KOPT-K1 (cell line): ENCODE measurements at regions not wholly inside any gene's neighbourhood (a gene's known extent, or its start where the extent isn't known, plus 50 kb on each side); places are given as distances from the start of the nearest gene placed in this dataset.
"Not testable (repeated sequence)": the region's sequence is repeated elsewhere in the genome, so short reads cannot be mapped to it uniquely, and the experiment has no call there.

Experiments
- H3K27ac ChIP-seq: fragments of 200-600 bp; sonication (generic); 2 replicates; pipeline ENCODE4 v1.5.1; 2016; ENCODE audit warnings: antibody characterized with exemption, mild to moderate bottlenecking, low read depth, low read length; ENCODE audit not compliant: poor library complexity, severe bottlenecking
- H3K36me3 ChIP-seq: fragments of 200-600 bp; sonication (generic); 2 replicates; pipeline ENCODE4 v1.5.1; 2017; ENCODE audit warnings: antibody characterized with exemption, mild to moderate bottlenecking, low read length, moderate library complexity; ENCODE audit not compliant: insufficient read depth
- H3K9me3 ChIP-seq: fragments of 200-600 bp; sonication (generic); 2 replicates; pipeline ENCODE4 v1.5.1; 2017; ENCODE audit warnings: antibody characterized with exemption, low read length, mild to moderate bottlenecking; ENCODE audit not compliant: insufficient read depth, poor library complexity, severe bottlenecking

GRCh38 chr15:25171111-25171811 lies 216.5 kb downstream of the SNRPN start:
- Histone ChIP-seq H3K36me3 (no peaks in the 10 kb centered on the region), H3K9me3 (peaks cover 63% of the 10 kb centered on the region), H3K27ac (no peak overlapping the region)

- peaks cover 66% of the 10 kb centered on the region for H3K9me3 ChIP-seq
- H3K36me3 ChIP-seq = no peaks in the 10 kb centered on the region
- no peak overlapping the region for H3K27ac ChIP-seq
These were observed 217.3 kb downstream of the SNRPN start for GRCh38 chr15:25171856-25172687.

DNA sequence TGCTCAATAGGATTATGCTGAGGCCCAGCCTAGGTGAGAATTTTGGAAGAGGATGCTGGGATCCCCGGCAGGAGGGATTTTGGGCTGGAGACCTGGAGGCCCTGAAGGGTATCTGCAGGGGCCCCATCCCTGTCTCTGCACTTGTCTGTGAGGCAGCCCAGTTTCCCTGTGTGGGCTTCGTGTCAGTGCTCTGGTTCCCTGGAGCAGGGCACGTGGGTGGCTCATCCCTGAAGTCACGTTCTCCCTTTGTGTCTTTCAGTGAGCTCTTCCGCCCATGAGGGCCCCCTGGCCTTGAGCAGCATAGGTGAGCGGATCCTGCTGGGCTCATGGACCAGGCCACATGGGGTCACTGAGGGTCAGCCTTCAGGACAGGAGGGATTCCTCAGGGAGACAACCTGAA lies 217.9 kb downstream of the SNRPN start:
- H3K36me3 ChIP-seq = no peaks in the 10 kb centered on the region
- H3K27ac ChIP-seq = no peak overlapping the region
- peaks cover 72% of the 10 kb centered on the region for H3K9me3 ChIP-seq

- peaks cover 80% of the 10 kb centered on the region for H3K9me3 ChIP-seq
These were observed 218.6 kb downstream of the SNRPN start for GRCh38 chr15:25173241-25174028.

DNA sequence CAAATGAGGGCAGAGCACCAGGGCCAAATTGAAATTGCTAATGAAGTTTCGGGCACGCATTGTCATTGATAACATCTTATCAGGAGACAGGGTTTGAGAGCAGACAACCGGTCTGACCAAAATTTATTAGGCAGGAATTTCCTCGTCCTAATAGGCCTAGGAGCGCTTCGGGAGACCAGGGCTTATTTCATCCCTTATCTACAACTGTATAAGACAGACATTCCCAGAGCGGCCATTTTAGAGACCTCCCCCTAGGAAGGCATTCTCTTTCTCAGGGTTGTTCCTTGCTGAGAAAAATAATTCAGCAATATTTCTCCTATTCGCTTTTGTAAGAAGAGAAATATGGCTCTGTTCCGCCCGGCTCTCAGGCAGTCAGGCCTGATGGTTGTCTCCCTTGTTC lies 219.4 kb downstream of the SNRPN start:
- H3K27ac ChIP-seq, H3K36me3 ChIP-seq: not testable (repeated sequence)
- peaks cover 82% of the 10 kb centered on the region for H3K9me3 ChIP-seq

More at GRCh38 chr15:25173241-25174028, 218.6 kb downstream of the SNRPN start:
- no peak overlapping the region for H3K27ac ChIP-seq
- no peaks in the 10 kb centered on the region for H3K36me3 ChIP-seq

- Histone ChIP-seq H3K9me3 (peaks cover 78% of the 10 kb centered on the region), H3K27ac (no peak overlapping the region), H3K36me3 (no peaks in the 10 kb centered on the region)
These were observed 220.4 kb downstream of the SNRPN start for GRCh38 chr15:25175033-25175788.

DNA sequence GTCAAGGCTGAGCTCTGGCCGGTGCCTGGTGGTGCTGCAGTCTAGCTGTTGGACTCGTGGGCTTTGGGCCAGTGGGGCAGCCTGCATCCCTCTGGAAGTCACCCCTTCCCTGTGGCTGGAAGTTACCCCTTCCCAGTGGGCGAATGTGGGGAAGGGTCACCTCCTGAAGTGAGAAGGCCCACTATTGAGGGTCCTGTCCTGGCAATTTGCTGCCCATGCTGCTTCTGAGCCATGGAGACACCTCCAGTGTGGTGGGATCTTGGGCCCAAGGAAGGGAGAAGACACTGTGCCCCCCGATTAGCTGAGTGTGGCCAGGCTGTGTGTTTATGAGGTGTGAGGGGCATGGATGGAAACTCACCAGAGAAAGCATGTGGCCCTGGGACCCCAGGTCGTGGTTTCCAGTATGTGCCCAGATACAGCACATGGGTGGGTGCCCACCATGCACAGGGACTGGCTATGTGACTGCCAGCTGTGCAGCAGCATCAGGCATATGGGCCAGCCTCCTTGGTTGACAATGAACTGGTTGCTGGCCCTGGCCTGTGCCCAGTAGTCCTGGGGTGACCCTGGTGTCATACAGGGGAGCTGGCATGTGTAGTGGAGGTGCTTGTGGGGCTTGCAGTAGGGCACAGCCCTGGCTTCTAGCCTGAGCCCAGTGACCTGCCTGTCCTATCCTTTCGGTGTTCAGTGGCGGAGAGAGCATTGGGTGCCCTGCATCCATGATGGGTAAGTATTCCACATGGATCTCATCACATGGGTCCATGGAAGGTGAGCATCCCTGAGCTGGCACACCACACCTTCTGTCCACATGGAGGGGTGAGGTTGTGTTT lies 221.2 kb downstream of the SNRPN start:
- H3K9me3 ChIP-seq = peaks cover 75% of the 10 kb centered on the region

GRCh38 chr15:25176616-25176923 lies 221.8 kb downstream of the SNRPN start:
- Histone ChIP-seq H3K27ac (no peak overlapping the region), H3K9me3 (peaks cover 75% of the 10 kb centered on the region), H3K36me3 (no peaks in the 10 kb centered on the region)

More for the DNA sequence above, 221.2 kb downstream of the SNRPN start:
- H3K27ac ChIP-seq = no peak overlapping the region
- no peaks in the 10 kb centered on the region for H3K36me3 ChIP-seq

GRCh38 chr15:25176991-25177954 lies 222.5 kb downstream of the SNRPN start:
- Histone ChIP-seq H3K9me3 (peaks cover 68% of the 10 kb centered on the region), H3K27ac (no peak overlapping the region), H3K36me3 (no peaks in the 10 kb centered on the region)

DNA sequence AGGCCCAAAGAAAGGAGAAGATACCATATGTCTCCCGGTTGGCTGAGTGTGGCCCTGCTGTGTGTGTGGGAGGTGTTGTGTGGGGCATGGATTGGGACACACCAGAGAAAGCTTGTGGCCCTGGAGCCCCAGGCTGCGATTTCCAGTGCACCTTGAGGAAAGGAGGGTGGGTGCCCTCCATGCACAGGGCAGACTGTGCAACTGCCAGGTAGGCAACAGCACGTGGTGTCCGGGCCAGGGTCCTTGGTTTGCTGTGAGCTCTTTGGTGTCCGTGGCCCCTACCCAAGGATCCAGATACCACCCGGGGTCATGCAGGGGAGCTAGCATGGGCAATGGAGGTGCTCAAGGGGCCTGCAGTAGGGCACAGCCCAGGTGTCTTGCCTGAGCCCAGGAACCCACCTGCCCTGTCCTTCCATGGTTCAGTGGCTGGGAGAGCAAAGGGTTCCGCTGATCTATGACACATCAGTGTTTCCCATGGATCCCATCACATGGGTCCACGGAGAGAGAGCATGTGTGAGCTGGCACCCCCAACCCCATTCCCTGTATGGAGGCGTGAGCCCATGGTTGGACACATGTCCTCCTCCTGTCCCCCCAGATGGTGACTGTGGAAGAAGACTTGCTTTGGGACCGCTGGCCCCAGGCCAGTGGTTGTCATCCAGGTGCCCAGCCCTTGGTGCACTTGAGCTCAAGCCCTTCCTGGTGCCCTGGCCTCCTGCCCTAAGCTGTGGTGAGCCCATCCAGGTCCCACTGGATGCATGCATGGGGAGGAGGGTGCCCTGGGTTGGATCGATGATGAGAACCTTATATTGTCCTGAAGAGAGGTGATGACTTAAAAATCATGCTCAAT lies 223.4 kb downstream of the SNRPN start:
- no peak overlapping the region for H3K27ac ChIP-seq
- no peaks in the 10 kb centered on the region for H3K36me3 ChIP-seq
- H3K9me3 ChIP-seq = peaks cover 59% of the 10 kb centered on the region

DNA sequence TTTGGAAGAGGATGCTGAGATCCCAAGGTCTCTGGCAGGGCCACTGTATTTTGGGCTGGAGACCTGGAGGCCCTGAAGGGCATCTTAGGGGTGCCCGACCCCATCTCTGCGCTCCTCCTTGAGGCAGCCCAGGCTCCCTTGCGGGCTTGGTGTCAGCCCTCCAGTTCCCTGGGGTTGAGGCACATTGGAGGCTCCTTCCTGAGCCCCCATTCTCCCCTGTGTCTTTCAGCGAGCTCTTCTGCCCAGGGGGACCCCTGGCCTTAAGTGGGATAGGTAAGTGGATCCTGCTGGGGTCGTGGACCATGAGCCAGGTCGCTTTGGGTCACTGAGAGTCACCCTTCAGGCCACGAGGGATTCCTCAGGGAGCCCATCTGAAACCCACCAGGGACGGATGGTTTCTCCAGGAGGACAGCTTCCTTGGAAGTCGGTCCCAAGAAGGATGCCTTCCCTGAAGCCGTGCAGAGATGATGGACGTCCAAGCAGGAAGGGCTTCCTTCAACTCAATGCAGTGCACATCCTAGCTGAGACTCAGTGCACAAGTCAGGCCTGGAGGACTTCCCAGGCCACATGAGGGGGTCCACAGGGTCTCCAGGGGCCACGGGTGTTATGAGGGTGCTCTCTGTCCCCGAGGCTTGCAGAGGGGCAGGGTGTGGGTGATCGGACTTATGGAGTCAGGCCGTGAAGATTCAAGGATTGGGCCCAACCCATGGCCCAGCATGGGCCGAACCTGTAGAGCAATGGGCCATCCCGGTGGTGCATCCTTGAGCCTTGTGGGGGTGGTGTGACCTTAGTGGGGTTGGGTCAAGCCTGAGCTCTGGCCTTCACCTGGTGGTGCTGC lies 224.3 kb downstream of the SNRPN start:
- H3K36me3 ChIP-seq = no peaks in the 10 kb centered on the region
- peaks cover 51% of the 10 kb centered on the region for H3K9me3 ChIP-seq
- no peak overlapping the region for H3K27ac ChIP-seq
